ENCODE measurements at regions not wholly inside any gene's neighbourhood (a gene's known extent, or its start where the extent isn't known, plus 50 kb on each side); places are given as distances from the start of the nearest gene placed in this dataset.

- TF ChIP-seq CTCF (conservative IDR thresholded peaks at IDR 0.05) (no peak), ZFX (IDR thresholded peaks at IDR 0.05) (no peak)
These were observed 200.0 kb upstream of the TCF21 start for GRCh38 chr6:133688705-133689492.

DNA sequence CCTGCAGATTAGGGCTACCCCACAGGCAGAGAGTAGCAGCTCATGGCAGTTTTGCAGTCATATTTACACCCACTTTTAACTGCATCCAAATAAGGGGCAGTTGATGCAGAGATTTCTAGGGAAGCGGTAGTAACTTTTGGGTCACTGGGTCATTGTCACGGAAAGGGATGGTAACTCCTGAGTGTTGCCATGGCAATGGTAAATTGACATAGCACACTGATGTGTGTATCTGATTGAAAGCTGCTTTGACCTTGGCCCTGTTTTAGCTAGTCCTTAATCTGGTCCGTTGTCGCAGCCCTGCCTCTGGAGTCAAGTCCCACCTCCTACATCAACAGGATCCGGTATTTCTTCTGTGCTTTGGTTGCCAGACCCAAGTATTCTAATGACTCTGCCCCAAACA lies 199.1 kb upstream of the TCF21 start:
- H3K27ac ChIP-seq, result no peak overlapping the region

More at GRCh38 chr6:133688705-133689492, 200.0 kb upstream of the TCF21 start:
- H3K27ac ChIP-seq, result no peak overlapping the region

DNA sequence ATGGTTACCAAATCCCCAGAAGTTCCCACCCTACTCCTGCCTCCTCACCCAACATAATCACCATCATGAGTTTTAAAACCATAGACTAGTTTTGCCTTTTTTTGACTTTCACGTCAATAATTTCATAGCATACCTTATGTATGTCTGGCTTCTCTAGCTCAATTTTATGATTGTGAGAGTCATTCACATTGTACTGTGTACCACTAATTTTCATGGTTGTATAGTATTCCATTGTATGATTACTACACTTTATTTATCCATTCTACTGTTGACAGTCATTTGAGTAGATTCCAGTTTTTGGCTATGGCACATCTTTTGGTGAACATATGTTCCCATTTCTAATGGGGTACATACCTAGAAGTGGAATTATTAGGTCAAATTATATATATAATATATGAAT lies 195.3 kb upstream of the TCF21 start:
- H3K27ac ChIP-seq, result no peak overlapping the region
- TF ChIP-seq CTCF (conservative IDR thresholded peaks at IDR 0.05) (no peak), ZFX (IDR thresholded peaks at IDR 0.05) (no peak)

More for the DNA sequence above, 199.1 kb upstream of the TCF21 start:
- TF ChIP-seq CTCF (conservative IDR thresholded peaks at IDR 0.05) (no peak), ZFX (IDR thresholded peaks at IDR 0.05) (no peak)

- H3K27ac ChIP-seq, result no peak overlapping the region
- no peak for TF ChIP-seq CTCF (conservative IDR thresholded peaks at IDR 0.05)
- TF ChIP-seq ZFX (IDR thresholded peaks at IDR 0.05), result no peak
These were observed 191.7 kb upstream of the TCF21 start for GRCh38 chr6:133697185-133697584.

DNA sequence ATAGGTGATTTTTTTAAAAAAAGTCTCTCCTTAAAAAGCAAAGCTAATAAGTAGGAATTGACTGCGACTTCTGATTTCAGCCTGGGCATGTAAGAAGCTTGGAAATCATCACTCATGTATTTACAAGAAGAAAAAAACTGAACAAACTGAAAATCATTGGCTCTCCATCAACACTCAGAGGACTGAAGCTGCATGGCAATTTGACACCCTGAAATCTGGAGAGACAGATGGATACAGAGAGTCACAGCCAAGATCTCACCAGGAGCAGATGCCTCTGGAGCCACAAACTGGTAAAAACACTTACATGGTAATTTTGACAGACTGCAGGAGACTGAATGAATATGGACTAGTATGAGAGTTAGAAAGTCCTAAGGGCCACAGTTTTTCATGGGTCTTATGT lies 191.2 kb upstream of the TCF21 start:
- no peak for TF ChIP-seq ZFX (IDR thresholded peaks at IDR 0.05)
- TF ChIP-seq CTCF (conservative IDR thresholded peaks at IDR 0.05), result no peak
- H3K27ac ChIP-seq, result no peak overlapping the region

DNA sequence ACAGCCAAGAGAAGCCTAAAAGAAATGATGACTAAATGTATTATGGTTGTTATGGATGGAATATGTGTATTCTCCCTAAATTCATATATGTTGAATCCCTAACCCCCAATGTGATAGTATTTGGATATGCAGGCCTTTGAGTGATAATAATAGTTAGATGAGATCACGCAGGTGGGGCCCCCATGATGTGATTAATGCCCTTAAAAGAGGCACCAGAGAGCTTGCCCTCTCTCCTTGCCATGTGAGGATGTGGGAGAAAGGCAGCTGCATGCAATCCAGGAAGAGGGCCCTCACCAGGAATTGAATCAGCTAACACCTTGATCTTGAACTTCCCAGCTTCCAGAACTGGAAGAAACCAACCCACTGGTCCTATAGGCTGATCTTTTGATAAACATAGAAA lies 190.6 kb upstream of the TCF21 start:
- no peak overlapping the region for H3K27ac ChIP-seq

More for the DNA sequence above, 190.6 kb upstream of the TCF21 start:
- TF ChIP-seq CTCF (conservative IDR thresholded peaks at IDR 0.05), result no peak
- no peak for TF ChIP-seq ZFX (IDR thresholded peaks at IDR 0.05)
